Karpas-422 (cell line): ENCODE measurements at regions not wholly inside any gene's neighbourhood (a gene's known extent, or its start where the extent isn't known, plus 50 kb on each side); places are given as distances from the start of the nearest gene placed in this dataset.

ENCODE experiments used
- DNase-seq: peaks from one replicate; pipeline ENCODE4 v3.0.0-alpha.2; 2015
- H2AFZ ChIP-seq: fragments of 200-600 bp; sonication (generic); 2 replicates; pipeline ENCODE4 v1.6.1; 2014; ENCODE audit warnings: antibody characterized with exemption, low read length, mixed read lengths
- H3K27ac ChIP-seq: fragments of 200-600 bp; sonication (generic); 2 replicates; pipeline ENCODE4 v1.5.1; 2014; ENCODE audit warnings: mild to moderate bottlenecking, low read length, moderate library complexity
- H3K27me3 ChIP-seq: fragments of 200-600 bp; sonication (generic); 2 replicates; pipeline ENCODE4 v1.6.1; 2014; ENCODE audit warnings: low read length, mixed read lengths
- H3K36me3 ChIP-seq: fragments of 200-600 bp; sonication (generic); 2 replicates; pipeline ENCODE4 v1.6.1; 2014; ENCODE audit warnings: low read length, mixed read lengths; ENCODE audit not compliant: insufficient read depth
- H3K4me1 ChIP-seq: fragments of 200-600 bp; sonication (generic); 2 replicates; pipeline ENCODE4 v1.6.1; 2014; ENCODE audit warnings: mild to moderate bottlenecking, low read length, mixed read lengths
- H3K4me2 ChIP-seq: fragments of 200-600 bp; sonication (generic); 2 replicates; pipeline ENCODE4 v1.6.1; 2014; ENCODE audit warnings: low read length, low read depth, mild to moderate bottlenecking; ENCODE audit not compliant: poor library complexity, severe bottlenecking
- H3K4me3 ChIP-seq: fragments of 200-600 bp; sonication (generic); 2 replicates; pipeline ENCODE4 v1.5.1; 2014; ENCODE audit warnings: mild to moderate bottlenecking, antibody characterized with exemption, low read length, mixed read lengths
- H3K79me2 ChIP-seq: fragments of 200-600 bp; sonication (generic); 2 replicates; pipeline ENCODE4 v1.6.1; 2014; ENCODE audit warnings: mild to moderate bottlenecking, low read length, mixed read lengths
- H3K9ac ChIP-seq: fragments of 200-600 bp; sonication (generic); 2 replicates; pipeline ENCODE4 v1.6.0; 2014; ENCODE audit warnings: low read length
- H3K9me2 ChIP-seq: fragments of 200-600 bp; sonication (generic), shearing (Covaris generic); replicated peaks from 2 replicates; pipeline ENCODE4 v1.6.0; 2014; ENCODE audit warnings: mild to moderate bottlenecking, low read length, moderate library complexity; ENCODE audit not compliant: insufficient read depth
- H3K9me3 ChIP-seq: fragments of 300-700, 200-600 bp; sonication (generic); 2 replicates; pipeline ENCODE4 v1.6.1; 2014; ENCODE audit warnings: low read length, mixed read lengths
- H4K20me1 ChIP-seq: fragments of 200-600 bp; sonication (generic); 2 replicates; pipeline ENCODE4 v1.6.1; 2014; ENCODE audit warnings: mild to moderate bottlenecking, antibody characterized with exemption, low read length, low read depth; ENCODE audit not compliant: insufficient read depth

DNA sequence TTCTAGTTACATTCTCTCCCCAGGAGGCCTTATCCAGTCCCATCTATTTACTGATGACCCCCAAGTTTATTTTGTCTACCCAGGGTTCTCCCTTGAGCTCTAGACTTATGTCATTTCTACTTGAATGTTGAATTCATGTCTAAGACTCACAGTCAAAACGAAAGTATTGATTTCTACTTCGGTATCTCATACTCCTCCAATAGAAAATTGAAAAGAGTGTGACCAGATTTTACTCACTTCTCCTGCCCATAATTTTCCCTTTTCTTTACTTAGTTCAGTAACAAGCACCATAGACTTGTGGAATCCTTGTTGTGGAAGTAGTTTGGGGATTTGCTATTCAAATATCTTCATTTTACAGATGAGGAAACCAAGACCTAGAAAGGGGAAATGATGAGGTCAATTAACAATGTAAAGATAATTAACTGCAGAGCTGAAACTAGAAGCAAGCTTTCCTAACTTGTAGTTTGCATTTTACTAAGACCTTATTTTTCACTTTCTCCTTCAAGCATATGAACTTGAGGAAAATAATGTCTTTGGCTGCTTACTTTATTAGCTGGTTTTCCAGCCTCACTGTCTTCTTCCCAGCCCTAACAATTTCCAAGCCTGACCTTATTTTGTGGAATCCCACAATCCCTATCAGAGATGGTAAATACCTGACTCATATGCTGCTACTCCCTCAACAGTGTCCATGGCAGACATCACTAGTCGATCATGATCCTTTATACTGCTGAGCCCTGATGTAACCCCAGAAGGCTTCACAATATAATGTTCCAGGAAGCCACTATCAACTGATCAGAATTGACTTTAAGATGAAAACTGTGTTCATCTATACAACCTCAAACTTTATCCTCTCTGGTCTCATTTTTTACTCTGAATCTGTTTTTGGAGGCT is 123.9 kb upstream of the AGBL1 start:
- no peak overlapping the region for H3K9ac ChIP-seq
- H3K27me3 ChIP-seq = no peaks in the 10 kb centered on the region
- no peaks in the 10 kb centered on the region for H3K79me2 ChIP-seq
- H3K9me3 ChIP-seq = no peaks in the 10 kb centered on the region
- no peaks in the 10 kb centered on the region for H4K20me1 ChIP-seq
- no peak overlapping the region for H3K4me2 ChIP-seq
- H3K9me2 ChIP-seq = no peaks in the 10 kb centered on the region
- H3K27ac ChIP-seq = no peak overlapping the region
- DNase-seq = no peak
- no peak overlapping the region for H3K4me3 ChIP-seq
- no peak overlapping the region for H2AFZ ChIP-seq
- H3K36me3 ChIP-seq = no peaks in the 10 kb centered on the region
- peaks cover 11% of the 10 kb centered on the region for H3K4me1 ChIP-seq

DNA sequence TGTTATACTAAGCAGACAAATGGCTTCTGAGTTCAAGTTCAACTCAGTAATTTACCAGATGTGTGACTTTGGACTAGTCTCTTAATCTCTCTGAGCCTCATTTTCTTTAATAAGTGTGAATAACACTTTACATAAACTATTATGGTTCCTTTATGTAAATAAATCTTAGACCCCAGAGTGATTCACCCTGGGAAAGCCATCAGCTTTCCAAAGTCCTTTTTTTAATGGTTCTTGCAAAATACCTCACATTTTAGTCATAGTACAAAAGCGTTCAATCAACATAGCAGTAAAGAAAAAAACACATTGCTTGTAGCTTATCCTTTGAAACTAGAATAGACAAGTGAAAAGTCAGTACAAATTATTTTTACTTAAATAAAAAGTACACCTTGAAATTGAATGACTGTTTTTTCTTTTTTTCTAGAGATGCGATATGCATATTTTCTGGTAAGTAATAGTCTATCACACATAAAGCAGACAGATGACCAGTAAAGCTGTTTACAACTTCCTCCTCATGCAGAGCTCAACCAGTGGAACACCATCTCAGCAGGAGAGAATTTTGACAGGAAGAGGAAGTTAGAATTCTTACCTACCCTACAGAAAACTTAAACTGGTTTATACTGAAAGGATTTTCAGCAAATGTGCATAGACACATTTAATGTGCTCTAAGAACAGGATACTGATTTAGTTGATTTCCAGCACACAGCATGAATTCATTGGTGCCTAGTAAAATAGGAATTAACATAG is 123.0 kb upstream of the AGBL1 start:
- no peaks in the 10 kb centered on the region for H3K79me2 ChIP-seq
- DNase-seq = no peak
- no peaks in the 10 kb centered on the region for H3K9me2 ChIP-seq
- H3K4me1 ChIP-seq = peaks cover 11% of the 10 kb centered on the region
- no peak overlapping the region for H3K9ac ChIP-seq
- no peaks in the 10 kb centered on the region for H3K9me3 ChIP-seq
- H3K27me3 ChIP-seq = no peaks in the 10 kb centered on the region
- no peak overlapping the region for H2AFZ ChIP-seq
- H3K4me3 ChIP-seq = no peak overlapping the region
- H3K36me3 ChIP-seq = no peaks in the 10 kb centered on the region
- no peaks in the 10 kb centered on the region for H4K20me1 ChIP-seq
- no peak overlapping the region for H3K4me2 ChIP-seq
- no peak overlapping the region for H3K27ac ChIP-seq

DNA sequence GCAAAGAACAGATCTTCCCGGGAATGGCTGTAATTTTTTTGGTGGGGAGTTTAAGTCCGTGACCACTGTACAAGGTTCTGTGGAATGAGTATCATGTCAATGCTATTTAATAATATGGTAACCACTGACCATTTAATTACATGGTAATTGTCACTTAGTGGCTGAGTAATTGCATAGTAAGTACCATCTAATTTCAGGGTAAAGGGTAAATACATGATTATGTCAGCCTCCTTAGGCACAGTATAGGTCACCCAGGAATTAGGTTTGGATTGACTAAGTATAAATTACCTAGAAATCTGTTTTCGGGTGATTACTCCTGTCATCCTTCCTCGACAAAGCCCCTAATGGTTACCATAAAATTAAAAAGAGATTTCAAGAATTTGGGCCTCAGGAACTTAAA is 120.1 kb upstream of the AGBL1 start:
- Histone ChIP-seq H3K9me3 (no peaks in the 10 kb centered on the region), H4K20me1 (no peaks in the 10 kb centered on the region), H2AFZ (no peak overlapping the region), H3K9ac (no peak overlapping the region), H3K79me2 (no peaks in the 10 kb centered on the region), H3K4me2 (no peak overlapping the region), H3K9me2 (no peaks in the 10 kb centered on the region), H3K36me3 (no peaks in the 10 kb centered on the region), H3K4me1 (peaks cover 11% of the 10 kb centered on the region), H3K27me3 (no peaks in the 10 kb centered on the region), H3K4me3 (no peak overlapping the region), H3K27ac (no peak overlapping the region)
- DNase-seq = no peak

DNA sequence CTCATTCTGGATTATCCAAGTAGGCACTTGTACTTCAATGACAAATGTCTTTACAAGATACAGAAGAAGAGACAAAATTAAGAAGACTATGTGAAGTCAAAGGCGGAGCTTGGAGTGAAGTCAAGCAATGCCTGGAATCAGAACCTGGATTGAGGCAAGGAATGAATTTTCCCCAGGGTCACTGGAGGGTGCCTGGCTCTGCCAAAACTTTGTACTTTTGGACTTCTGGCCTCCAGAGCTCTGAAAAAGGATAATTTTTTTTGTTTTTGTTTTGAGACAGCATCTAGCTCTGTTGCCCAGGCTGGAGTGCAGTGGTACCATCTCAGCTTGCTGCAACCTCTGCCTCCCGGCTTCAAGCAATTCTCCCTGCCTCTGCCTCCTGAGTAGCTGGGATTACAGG is 119.3 kb upstream of the AGBL1 start:
- no peak for DNase-seq
- Histone ChIP-seq H3K4me1 (peaks cover 11% of the 10 kb centered on the region), H2AFZ (no peak overlapping the region), H3K27ac (no peak overlapping the region), H3K36me3 (no peaks in the 10 kb centered on the region), H3K79me2 (no peaks in the 10 kb centered on the region), H3K4me3 (no peak overlapping the region), H3K4me2 (no peak overlapping the region), H4K20me1 (no peaks in the 10 kb centered on the region), H3K27me3 (no peaks in the 10 kb centered on the region), H3K9me3 (no peaks in the 10 kb centered on the region), H3K9me2 (no peaks in the 10 kb centered on the region), H3K9ac (no peak overlapping the region)

DNA sequence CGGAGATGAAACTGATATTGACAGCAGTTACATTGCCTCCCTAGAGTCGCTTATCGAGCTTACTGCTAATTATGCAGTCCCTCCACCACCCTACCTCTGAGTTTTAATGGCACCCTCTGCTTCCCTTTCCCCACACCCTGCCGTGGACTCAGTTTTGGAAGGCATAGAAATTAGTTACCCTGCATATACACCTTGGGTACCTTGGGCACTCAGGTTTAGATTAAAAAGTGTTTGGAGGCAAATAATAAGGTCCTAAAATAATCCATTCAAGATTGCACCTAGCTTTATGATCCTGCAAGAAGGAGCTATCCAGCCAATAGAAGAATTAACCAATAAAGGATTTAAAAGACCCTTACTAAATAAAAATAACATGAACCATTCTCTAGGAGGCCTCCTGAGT is 117.8 kb upstream of the AGBL1 start:
- no peak overlapping the region for H3K4me2 ChIP-seq
- DNase-seq = no peak
- no peaks in the 10 kb centered on the region for H3K4me1 ChIP-seq

DNA sequence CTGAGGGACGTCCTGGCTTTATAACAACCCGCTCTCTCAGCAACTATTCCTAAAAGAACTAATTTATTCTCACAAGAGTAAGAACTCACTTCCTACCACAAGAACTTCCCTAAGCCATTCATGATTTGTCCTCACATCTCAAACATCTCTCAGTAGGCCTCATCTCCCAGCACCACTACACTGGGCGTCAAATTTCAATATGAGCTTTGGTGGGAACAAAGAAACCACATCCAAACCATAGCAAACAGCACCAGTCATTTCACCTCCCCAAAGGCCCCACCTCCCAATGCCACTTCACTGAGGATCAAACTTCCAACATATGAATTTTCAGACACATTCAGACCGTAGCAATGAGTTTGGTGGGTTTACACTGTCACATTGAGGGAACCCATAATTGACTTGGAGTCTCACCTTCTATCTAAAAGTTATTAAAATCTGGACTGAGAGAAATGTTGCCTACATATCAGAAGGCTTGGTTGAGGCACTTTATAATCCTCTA is 116.4 kb upstream of the AGBL1 start:
- Histone ChIP-seq H2AFZ (no peak overlapping the region), H3K36me3 (no peaks in the 10 kb centered on the region), H3K9me2 (no peaks in the 10 kb centered on the region), H3K4me1 (no peaks in the 10 kb centered on the region), H3K9me3 (no peaks in the 10 kb centered on the region), H3K4me2 (no peak overlapping the region), H3K27ac (no peak overlapping the region), H3K79me2 (no peaks in the 10 kb centered on the region), H4K20me1 (no peaks in the 10 kb centered on the region), H3K27me3 (no peaks in the 10 kb centered on the region), H3K4me3 (no peak overlapping the region), H3K9ac (no peak overlapping the region)
- no peak for DNase-seq

More for the DNA sequence above, 117.8 kb upstream of the AGBL1 start:
- Histone ChIP-seq H2AFZ (no peak overlapping the region), H3K4me3 (no peak overlapping the region), H3K9ac (no peak overlapping the region), H4K20me1 (no peaks in the 10 kb centered on the region), H3K27ac (no peak overlapping the region), H3K79me2 (no peaks in the 10 kb centered on the region), H3K9me2 (no peaks in the 10 kb centered on the region), H3K36me3 (no peaks in the 10 kb centered on the region), H3K9me3 (no peaks in the 10 kb centered on the region), H3K27me3 (no peaks in the 10 kb centered on the region)

DNA sequence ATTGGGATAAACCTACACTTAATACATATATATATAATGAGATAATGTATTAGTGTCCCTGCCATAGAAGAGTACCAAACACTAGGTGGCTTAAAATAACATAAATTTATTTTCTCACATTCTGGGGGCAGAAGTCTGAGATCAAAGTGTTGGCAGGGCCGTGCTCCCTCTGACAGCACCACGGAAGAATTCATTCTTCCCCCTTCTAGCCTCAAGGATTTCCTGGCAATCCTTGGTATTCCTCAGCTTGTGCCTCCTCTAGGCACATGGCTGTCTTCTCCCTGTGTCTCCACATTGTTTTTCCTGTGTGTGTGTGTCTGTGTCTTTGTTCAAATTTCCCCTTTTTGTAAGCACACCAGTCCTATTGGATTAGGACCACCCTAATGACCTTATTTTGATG is 115.2 kb upstream of the AGBL1 start:
- no peaks in the 10 kb centered on the region for H3K9me2 ChIP-seq

DNA sequence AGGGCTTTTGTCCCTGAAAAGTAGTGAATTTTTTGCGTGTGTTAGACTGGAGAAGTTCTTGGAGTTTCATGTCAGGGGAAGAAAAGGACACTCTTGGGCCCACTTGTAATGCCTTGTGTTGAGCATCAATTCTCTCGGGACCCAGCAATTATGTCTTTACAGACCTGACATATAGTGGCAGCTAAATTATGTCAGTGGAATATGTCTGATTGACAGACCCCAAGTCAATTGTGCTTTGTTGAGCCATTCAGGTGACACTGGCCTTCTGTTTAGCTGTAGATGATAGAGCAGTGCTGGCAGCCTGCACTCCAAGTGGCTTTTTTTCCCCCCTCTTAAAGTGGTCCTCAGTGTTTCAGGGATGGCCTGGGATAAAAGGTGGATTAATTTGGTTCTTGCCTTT is 112.1 kb upstream of the AGBL1 start:
- Histone ChIP-seq H3K79me2 (no peaks in the 10 kb centered on the region), H3K4me1 (no peaks in the 10 kb centered on the region), H3K9me2 (no peaks in the 10 kb centered on the region), H3K9me3 (no peaks in the 10 kb centered on the region), H3K27ac (no peak overlapping the region), H3K4me2 (no peak overlapping the region), H3K4me3 (no peak overlapping the region), H3K9ac (no peak overlapping the region), H4K20me1 (no peaks in the 10 kb centered on the region), H3K27me3 (no peaks in the 10 kb centered on the region), H3K36me3 (no peaks in the 10 kb centered on the region), H2AFZ (no peak overlapping the region)
- DNase-seq = no peak

More for the DNA sequence above, 115.2 kb upstream of the AGBL1 start:
- no peaks in the 10 kb centered on the region for H3K27me3 ChIP-seq
- no peak overlapping the region for H3K9ac ChIP-seq
- H3K4me3 ChIP-seq = no peak overlapping the region
- no peaks in the 10 kb centered on the region for H3K9me3 ChIP-seq
- H3K79me2 ChIP-seq = no peaks in the 10 kb centered on the region
- H3K4me1 ChIP-seq = no peaks in the 10 kb centered on the region
- no peaks in the 10 kb centered on the region for H3K36me3 ChIP-seq
- no peak overlapping the region for H3K27ac ChIP-seq
- H3K4me2 ChIP-seq = no peak overlapping the region
- DNase-seq = no peak
- no peak overlapping the region for H2AFZ ChIP-seq
- no peaks in the 10 kb centered on the region for H4K20me1 ChIP-seq
